Adrenal gland (tissue), 5 donors: ENCODE measurements at regions not wholly inside any gene's neighbourhood (a gene's known extent, or its start where the extent isn't known, plus 50 kb on each side); places are given as distances from the start of the nearest gene placed in this dataset.

ENCODE experiments used
- CTCF ChIP-seq, 6 experiments: fragments of 450-650 bp in 4 of 6; fragments of 200-600 bp in 2 of 6; sonication (generic) in 1 of 6; IDR thresholded peaks; 1 replicate in 5 of 6; 2 replicates in 1 of 6; pipeline versions ENCODE4 v1.5.1 to v1.8.0; 2016 to 2021; ENCODE audit warnings: antibody characterized with exemption in 6 of 6, mild to moderate bottlenecking in 2 of 6, moderate library complexity in 1 of 6
- POLR2A ChIP-seq, 2 donors: fragments of 450-650 bp; IDR thresholded peaks; one replicate each; pipeline ENCODE4 v1.6.1; 2017; ENCODE audit warnings: antibody characterized with exemption in 2 of 2, mild to moderate bottlenecking in 2 of 2, moderate library complexity in 1 of 2
- donor health status: DM: no; HTN: no; CAD: no.

- TF ChIP-seq POLR2A (IDR thresholded peaks at IDR 0.05) (no peak), CTCF (IDR thresholded peaks at IDR 0.05) (no peak)
These were observed 129.2 kb downstream of the NEUROD6 start for GRCh38 chr7:31211281-31211680.
